ENCODE measurements at regions not wholly inside any gene's neighbourhood (a gene's known extent, or its start where the extent isn't known, plus 50 kb on each side); places are given as distances from the start of the nearest gene placed in this dataset.

DNA sequence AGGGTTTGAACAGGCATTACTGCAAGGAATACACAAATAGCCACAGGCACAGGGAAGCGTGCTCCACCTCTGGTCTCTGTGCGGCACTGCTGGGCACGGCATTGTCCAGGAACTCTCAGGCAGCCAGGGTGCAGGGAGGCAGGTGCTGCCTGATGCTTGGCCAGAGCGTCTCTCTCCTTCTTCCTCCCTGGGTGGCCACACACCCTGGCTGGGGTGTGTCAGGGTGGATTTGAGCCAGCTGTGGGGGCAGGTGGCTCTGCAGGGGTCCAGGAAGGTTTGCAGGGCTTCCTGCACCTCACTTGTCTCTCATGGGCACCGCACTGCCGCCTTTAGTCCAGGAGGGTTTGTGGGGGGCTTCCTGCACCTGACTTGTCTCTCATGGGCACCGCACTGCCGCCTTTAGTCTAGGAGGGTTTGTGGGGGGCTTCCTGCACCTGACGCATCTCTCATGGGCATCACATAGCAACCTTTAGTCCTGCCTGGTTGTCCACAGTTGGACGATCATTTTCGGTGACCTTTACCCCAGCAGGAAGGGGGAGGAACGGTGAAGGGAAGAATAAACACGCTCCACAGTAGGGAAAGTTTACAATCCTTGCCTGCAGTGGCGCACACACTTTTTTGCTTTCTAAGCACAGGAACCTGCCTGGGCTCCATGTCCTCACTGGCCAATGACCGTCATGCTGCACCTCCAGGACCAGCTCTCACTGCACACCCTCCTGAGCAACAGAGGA, 332.9 kb downstream of the EIPR1 start:
- no peak for TF ChIP-seq YY1 (IDR thresholded peaks at IDR 0.05; ENCODE audit: insufficient read depth, insufficient read length)
- no peak for TF ChIP-seq ZNF274 (IDR thresholded peaks at IDR 0.05; ENCODE audit: low read depth, low read length)
- no peak for TF ChIP-seq SUZ12 (IDR thresholded peaks at IDR 0.05; ENCODE audit: extremely low read depth, insufficient read depth, insufficient read length)

All from NT2/D1 (cell line).